ENCODE measurements at regions not wholly inside any gene's neighbourhood (a gene's known extent, or its start where the extent isn't known, plus 50 kb on each side); places are given as distances from the start of the nearest gene placed in this dataset.

DNA sequence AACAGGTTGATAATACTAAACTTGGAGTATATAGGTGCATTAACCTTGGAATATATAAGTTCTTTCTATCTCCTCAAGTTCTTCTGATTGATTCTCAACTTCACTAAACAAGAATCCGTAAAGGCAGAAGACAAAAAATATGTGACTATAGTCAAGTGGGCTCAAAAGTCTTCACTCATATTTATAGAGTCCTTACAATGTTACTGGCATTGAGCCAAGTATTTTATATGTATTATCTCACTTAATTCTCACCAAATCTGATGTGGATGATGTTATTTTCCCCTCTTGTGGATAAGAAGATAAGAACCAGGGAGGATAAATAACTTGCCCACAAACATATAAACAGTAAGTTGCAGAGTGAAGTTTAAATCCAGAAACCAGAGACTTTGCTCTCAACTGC, 486.9 kb downstream of the LRRIQ3 start:
- no peak overlapping the region for H3K4me3 Mint-ChIP-seq
- Histone ChIP-seq H2AFZ (ENCODE audit: insufficient read depth, low read depth, low read length, poor library complexity, severe bottlenecking) (no peak overlapping the region), H3K27me3 (ENCODE audit: control insufficient read depth in 2 of 2, insufficient read depth in 2 of 2, low read length in 2 of 2) (no peaks in the 10 kb centered on the region), H3K4me1 (ENCODE audit: control insufficient read depth in 1 of 2, insufficient read depth in 2 of 2, low read length in 2 of 2) (no peaks in the 10 kb centered on the region), H3K4me2 (replicated peaks; ENCODE audit: extremely low read depth, low read length, poor library complexity, severe bottlenecking) (no peak overlapping the region), H3K27ac (ENCODE audit: low read depth in 1 of 2, low read length in 2 of 2) (no peak overlapping the region), H3K4me3 (replicated peaks in 1 of 3; ENCODE audit: low read depth in 2 of 3, low read length in 3 of 3) (no peak overlapping the region), H3K79me2 (ENCODE audit: insufficient read depth, low read length) (no peaks in the 10 kb centered on the region), H3K9ac (ENCODE audit: insufficient read depth, low read length, poor library complexity, severe bottlenecking) (no peak overlapping the region), H3K36me3 (replicated peaks in 1 of 2; ENCODE audit: control insufficient read depth in 1 of 2, insufficient read depth in 2 of 2, low read length in 2 of 2) (no peaks in the 10 kb centered on the region), H3K9me3 (replicated peaks in 1 of 2; ENCODE audit: control insufficient read depth in 1 of 2, insufficient read depth in 1 of 2, low read length in 2 of 2) (peaks cover 0 to 5% of the 10 kb centered on the region in 2 donors), H4K20me1 (ENCODE audit: insufficient read depth, low read length) (no peaks in the 10 kb centered on the region)
- H3K36me3 Mint-ChIP-seq, result no peaks in the 10 kb centered on the region
- no peaks in the 10 kb centered on the region for H3K27me3 Mint-ChIP-seq (ENCODE audit: low read depth in 3 of 3)
- no CpG with 5 or more reads among the region's 1 CpG for WGBS (ENCODE audit: insufficient coverage)
- TF ChIP-seq CTCF (IDR thresholded peaks at IDR 0.05), result no peak
- H3K27ac Mint-ChIP-seq, result no peak overlapping the region
- intact Hi-C loops (cut with micrococcal nuclease), result no loop called here
- no peak for DNase-seq
- H3K9me3 Mint-ChIP-seq, result peaks cover 0 to 8% (median 3%) of the 10 kb centered on the region in 7 donors
- no peaks in the 10 kb centered on the region for H3K4me1 Mint-ChIP-seq

DNA sequence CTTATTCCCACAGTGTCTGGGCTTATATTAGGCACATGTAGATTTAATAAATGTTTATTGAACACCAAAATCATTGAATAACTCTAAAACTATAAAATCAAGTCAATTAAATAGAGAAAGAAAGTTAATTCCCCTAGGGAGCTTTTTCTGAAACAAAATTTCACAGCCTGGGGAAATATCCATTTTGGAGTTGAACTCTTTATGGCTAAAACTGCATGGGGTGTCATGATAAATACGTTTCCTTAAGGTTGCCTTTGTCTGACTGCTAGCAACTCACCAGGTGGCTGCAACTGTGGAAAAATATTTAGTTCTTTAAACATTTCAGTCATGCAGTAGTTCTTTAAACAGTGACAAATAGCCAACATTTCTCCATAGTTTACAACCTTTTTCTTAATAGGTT, 496.1 kb downstream of the LRRIQ3 start:
- Histone ChIP-seq H3K4me2 (replicated peaks; ENCODE audit: extremely low read depth, low read length, poor library complexity, severe bottlenecking) (no peak overlapping the region), H3K27ac (ENCODE audit: low read depth in 1 of 2, low read length in 2 of 2) (no peak overlapping the region), H2AFZ (ENCODE audit: insufficient read depth, low read depth, low read length, poor library complexity, severe bottlenecking) (no peak overlapping the region), H3K36me3 (replicated peaks in 1 of 2; ENCODE audit: control insufficient read depth in 1 of 2, insufficient read depth in 2 of 2, low read length in 2 of 2) (no peaks in the 10 kb centered on the region), H3K4me1 (ENCODE audit: control insufficient read depth in 1 of 2, insufficient read depth in 2 of 2, low read length in 2 of 2) (no peaks in the 10 kb centered on the region), H4K20me1 (ENCODE audit: insufficient read depth, low read length) (no peaks in the 10 kb centered on the region), H3K27me3 (ENCODE audit: control insufficient read depth in 2 of 2, insufficient read depth in 2 of 2, low read length in 2 of 2) (no peaks in the 10 kb centered on the region), H3K9me3 (replicated peaks in 1 of 2; ENCODE audit: control insufficient read depth in 1 of 2, insufficient read depth in 1 of 2, low read length in 2 of 2) (no peaks in the 10 kb centered on the region), H3K4me3 (replicated peaks in 1 of 3; ENCODE audit: low read depth in 2 of 3, low read length in 3 of 3) (no peak overlapping the region), H3K9ac (ENCODE audit: insufficient read depth, low read length, poor library complexity, severe bottlenecking) (no peak overlapping the region), H3K79me2 (ENCODE audit: insufficient read depth, low read length) (no peaks in the 10 kb centered on the region)
- WGBS (ENCODE audit: insufficient coverage), result no CpG with 5 or more reads among the region's 1 CpG
- Mint-ChIP-seq H3K27me3 (ENCODE audit: low read depth in 3 of 3) (no peaks in the 10 kb centered on the region), H3K4me1 (no peaks in the 10 kb centered on the region), H3K36me3 (no peaks in the 10 kb centered on the region), H3K9me3 (peaks cover 0 to 2% (median 0%) of the 10 kb centered on the region in 7 donors), H3K4me3 (no peak overlapping the region), H3K27ac (no peak overlapping the region)
- TF ChIP-seq CTCF (IDR thresholded peaks at IDR 0.05), result no peak
- DNase-seq, result no peak
- intact Hi-C loops (cut with micrococcal nuclease), result no loop called here
